Endothelial cell of umbilical vein (primary cell): ENCODE measurements at regions not wholly inside any gene's neighbourhood (a gene's known extent, or its start where the extent isn't known, plus 50 kb on each side); places are given as distances from the start of the nearest gene placed in this dataset.

ENCODE experiments used
- BruUV-seq: library from RNA; stranded (reverse); fragments of 400-500 nt; replicated peaks from 2 replicates; lab custom pipeline; 2021; lab: Mats Ljungman, UMichigan
- CTCF ChIA-PET: fragments of 300-600, 350-600 bp; sonication (Branson Sonifier 250); formaldehyde crosslinking; loops from one replicate; lab custom pipeline; 2021; ENCODE audit warnings: antibody characterized with exemption, inconsistent platforms; lab: Charles Lee
- POLR2A ChIA-PET: fragments of 300-600, 350-600 bp; sonication (Branson Sonifier 250); formaldehyde crosslinking; loops from one replicate; lab custom pipeline; 2021; ENCODE audit warnings: antibody characterized with exemption, inconsistent platforms; lab: Charles Lee
- DNase-seq: peaks from one replicate; pipeline ENCODE4 v3.0.0-alpha.2; 2011; ENCODE audit warnings: low read depth, low spot score
- FAIRE-seq: peaks from 2 replicates; lab custom pipeline; 2011; peaks lifted over from hg19 to GRCh38; lab: Jason Lieb, UNC
- H2AFZ ChIP-seq: 2 replicates; pipeline ENCODE4 v1.6.0; 2012; ENCODE audit warnings: low read depth, low read length, control low read depth, inconsistent platforms
- H3K27ac ChIP-seq: 2 replicates; pipeline ENCODE4 v1.5.1; 2011; ENCODE audit warnings: low read depth, mild to moderate bottlenecking, control low read depth, low read length, moderate library complexity; ENCODE audit not compliant: insufficient read depth
- H3K27me3 ChIP-seq, 2 experiments: 2 replicates each; pipeline versions ENCODE4 v1.6.0 to v1.6.1; 2011; ENCODE audit warnings: low read length in 2 of 2, mixed read lengths in 1 of 2; ENCODE audit not compliant: control insufficient read depth in 2 of 2, insufficient read depth in 2 of 2
- H3K36me3 ChIP-seq, 2 experiments: 2 replicates in 1 of 2; 3 replicates in 1 of 2; pipeline ENCODE4 v1.5.1; 2011; ENCODE audit warnings: low read length in 2 of 2, mild to moderate bottlenecking in 1 of 2, moderate library complexity in 1 of 2; ENCODE audit not compliant: control insufficient read depth in 2 of 2, insufficient read depth in 2 of 2; ENCODE audit errors: extremely low read depth in 1 of 2
- H3K4me1 ChIP-seq: 3 replicates; pipeline ENCODE4 v1.5.1; 2011; ENCODE audit warnings: mild to moderate bottlenecking, low read length; ENCODE audit not compliant: control insufficient read depth, insufficient read depth; ENCODE audit errors: extremely low read depth
- H3K4me2 ChIP-seq: 2 replicates; pipeline ENCODE4 v1.6.1; 2011; ENCODE audit warnings: low read length, control low read depth, mixed read lengths; ENCODE audit not compliant: insufficient read depth
- H3K4me3 ChIP-seq, 3 experiments: fragments of 200-600 bp in 1 of 3; sonication (generic), shearing (Covaris generic) in 1 of 3; replicated peaks in 1 of 3; 2 replicates each; pipeline ENCODE4 v1.5.1; 2011 to 2016; ENCODE audit warnings: control low read depth in 3 of 3, low read length in 3 of 3, mild to moderate bottlenecking in 2 of 3, inconsistent platforms in 1 of 3, low read depth in 1 of 3, moderate library complexity in 1 of 3; ENCODE audit not compliant: insufficient read depth in 1 of 3
- H3K79me2 ChIP-seq: 2 replicates; pipeline ENCODE4 v1.6.0; 2012; ENCODE audit warnings: low read length, inconsistent platforms; ENCODE audit not compliant: control insufficient read depth, insufficient read depth
- H3K9ac ChIP-seq: replicated peaks from 2 replicates; pipeline ENCODE3; 2011; ENCODE audit warnings: low read length, control low read depth; ENCODE audit not compliant: insufficient read depth; ENCODE audit errors: extremely low read depth
- H3K9me1 ChIP-seq: replicated peaks from 3 replicates; pipeline ENCODE4 v1.6.0; 2011; ENCODE audit warnings: mild to moderate bottlenecking, low read length; ENCODE audit not compliant: control insufficient read depth, insufficient read depth; ENCODE audit errors: extremely low read depth
- H3K9me3 ChIP-seq: replicated peaks from 2 replicates; pipeline ENCODE4 v1.5.1; 2012; ENCODE audit warnings: low read length, inconsistent platforms; ENCODE audit not compliant: control insufficient read depth, insufficient read depth
- H4K20me1 ChIP-seq: replicated peaks from 2 replicates; pipeline ENCODE3; 2011; ENCODE audit warnings: mild to moderate bottlenecking, low read length; ENCODE audit not compliant: control insufficient read depth, insufficient read depth; ENCODE audit errors: extremely low read depth
- JUN ChIP-seq: IDR thresholded peaks from 2 replicates; pipeline ENCODE4 v1.6.1; 2011; ENCODE audit warnings: borderline replicate concordance, low read depth; ENCODE audit not compliant: insufficient read length, insufficient read depth
- POLR2AphosphoS5 ChIP-seq: IDR thresholded peaks from 2 replicates; pipeline ENCODE4 v1.6.1; 2012; ENCODE audit warnings: low read depth, mild to moderate bottlenecking, control low read depth, low read length, moderate library complexity; ENCODE audit not compliant: insufficient read depth
- dilution Hi-C: fragments of 300-500 bp; cut with MboI; formaldehyde crosslinking; loops from one replicate; pipeline ENCODE4 v1.15.0; 2019; ENCODE audit warnings: low sequenced_read_pairs; ENCODE audit not compliant: extremely low pct_ligation_motif_present
- intact Hi-C: fragments of 100-400 bp; cut with micrococcal nuclease; formaldehyde crosslinking; loops from one replicate; pipeline ENCODE4 v1.10.0; 2022

DNA sequence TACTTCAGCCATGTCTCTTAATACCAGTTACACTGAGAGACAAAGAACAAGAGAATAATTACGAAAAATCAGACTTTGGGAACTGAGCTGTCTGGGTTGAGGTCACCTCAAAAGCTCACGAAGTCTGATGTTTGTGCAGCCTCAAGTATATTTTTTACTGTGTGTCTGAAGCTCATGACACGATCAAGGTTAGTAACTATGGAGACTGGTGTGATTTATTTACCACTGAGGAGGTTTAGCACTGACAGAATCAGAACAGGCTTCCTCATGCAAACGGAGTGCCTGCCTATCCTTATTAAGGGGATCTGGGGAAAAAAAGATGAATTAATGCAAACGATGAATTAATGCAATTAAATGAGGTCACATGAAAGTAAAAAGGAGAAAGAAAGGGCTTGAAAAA is 61.1 kb upstream of the RAPH1 start:
- DNase-seq = peak; percentile 16

DNA sequence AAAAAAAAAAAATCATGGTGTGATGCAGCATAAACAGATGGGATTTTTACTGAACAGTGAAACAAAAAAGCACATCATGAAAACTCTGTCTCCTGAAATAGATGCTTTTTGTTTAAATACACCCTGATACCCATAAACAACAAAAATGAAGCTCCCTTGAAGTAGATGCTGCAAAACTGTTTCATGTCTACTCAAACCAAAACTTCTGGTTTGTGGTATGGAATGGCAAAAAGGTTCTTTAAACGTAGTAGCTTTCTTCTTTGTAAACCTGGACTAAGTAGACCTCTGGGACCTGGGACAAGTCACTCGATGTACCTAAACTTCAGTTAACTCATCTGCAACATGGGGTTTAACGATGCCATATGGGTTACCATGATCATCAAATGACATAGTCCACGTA is 64.4 kb upstream of the RAPH1 start:
- dilution Hi-C loops (no loop called here), intact Hi-C loops (no loop called here)
- TF ChIP-seq JUN (no peak), POLR2AphosphoS5 (no peak)
- H3K4me1 ChIP-seq = no peaks in the 10 kb centered on the region
- H3K4me3 ChIP-seq = no peak overlapping the region
- H3K9me3 ChIP-seq = no peaks in the 10 kb centered on the region
- no peak overlapping the region for H3K4me2 ChIP-seq
- H3K36me3 ChIP-seq = no peaks in the 10 kb centered on the region
- no peak overlapping the region for H2AFZ ChIP-seq
- BruUV-seq = no TSS peak
- no peak overlapping the region for H3K27ac ChIP-seq
- no peaks in the 10 kb centered on the region for H4K20me1 ChIP-seq
- no peak for DNase-seq
- H3K27me3 ChIP-seq = no peaks in the 10 kb centered on the region
- CTCF ChIA-PET = no interaction called here
- FAIRE-seq = no peak
- H3K9me1 ChIP-seq = no peaks in the 10 kb centered on the region
- no peak overlapping the region for H3K9ac ChIP-seq
- POLR2A ChIA-PET = no interaction called here
- no peaks in the 10 kb centered on the region for H3K79me2 ChIP-seq

More for the DNA sequence above, 61.1 kb upstream of the RAPH1 start:
- Histone ChIP-seq H3K4me3 (no peak overlapping the region), H4K20me1 (no peaks in the 10 kb centered on the region), H3K4me1 (no peaks in the 10 kb centered on the region), H3K79me2 (no peaks in the 10 kb centered on the region), H3K9me3 (no peaks in the 10 kb centered on the region), H3K4me2 (no peak overlapping the region), H3K27ac (no peak overlapping the region), H3K9me1 (no peaks in the 10 kb centered on the region), H2AFZ (no peak overlapping the region), H3K9ac (no peak overlapping the region), H3K36me3 (no peaks in the 10 kb centered on the region), H3K27me3 (no peaks in the 10 kb centered on the region)
- CTCF ChIA-PET = no interaction called here
- dilution Hi-C loops (no loop called here), intact Hi-C loops (no loop called here)
- TF ChIP-seq POLR2AphosphoS5 (no peak), JUN (no peak)
- BruUV-seq = no TSS peak
- POLR2A ChIA-PET = no interaction called here
- FAIRE-seq = peak; percentile 35
